Mesothelial cell of epicardium (in vitro differentiated cells): ENCODE measurements at regions not wholly inside any gene's neighbourhood (a gene's known extent, or its start where the extent isn't known, plus 50 kb on each side); places are given as distances from the start of the nearest gene placed in this dataset.

Experiments
- DNase-seq, 2 experiments: peaks; one replicate each; pipeline ENCODE4 v3.0.0; 2021; ENCODE audit warnings: low spot score in 2 of 2; ENCODE audit not compliant: unreplicated experiment in 2 of 2
- H3K27ac Mint-ChIP-seq: 2 replicates; pipeline ENCODE4 v1.8.0; 2021; ENCODE audit warnings: mixed read lengths
- H3K27me3 Mint-ChIP-seq: 2 replicates; pipeline ENCODE4 v1.8.0; 2021; ENCODE audit warnings: low read depth, mixed read lengths
- H3K36me3 Mint-ChIP-seq: 2 replicates; pipeline ENCODE4 v1.8.0; 2021; ENCODE audit warnings: mixed read lengths
- H3K4me1 Mint-ChIP-seq: 2 replicates; pipeline ENCODE4 v1.8.0; 2021; ENCODE audit warnings: mixed read lengths
- H3K4me3 Mint-ChIP-seq: 2 replicates; pipeline ENCODE4 v1.8.0; 2021; ENCODE audit warnings: mild to moderate bottlenecking, moderate library complexity, mixed read lengths
- H3K9me3 Mint-ChIP-seq: 2 replicates; pipeline ENCODE4 v1.8.0; 2021; ENCODE audit warnings: mixed read lengths
- CTCF ChIP-seq: fragments of 200-600 bp; sonication (generic); IDR thresholded peaks from one replicate; pipeline ENCODE4 v1.5.0; 2021; ENCODE audit warnings: antibody characterized with exemption; ENCODE audit not compliant: unreplicated experiment

- H3K27ac Mint-ChIP-seq: no peak overlapping the region
- DNase-seq: no peak
- peaks cover 4% of the 10 kb centered on the region for H3K9me3 Mint-ChIP-seq
- peaks cover 13% of the 10 kb centered on the region for H3K4me1 Mint-ChIP-seq
- H3K27me3 Mint-ChIP-seq: no peaks in the 10 kb centered on the region
- no peak overlapping the region for H3K4me3 Mint-ChIP-seq
- TF ChIP-seq CTCF: no peak
- no peaks in the 10 kb centered on the region for H3K36me3 Mint-ChIP-seq
Measured at GRCh38 chr1:193707271-193708021, 521.0 kb upstream of the B3GALT2 start.

- no peak for TF ChIP-seq CTCF
- H3K4me1 Mint-ChIP-seq: peaks cover 16% of the 10 kb centered on the region
- no peaks in the 10 kb centered on the region for H3K27me3 Mint-ChIP-seq
- no peaks in the 10 kb centered on the region for H3K36me3 Mint-ChIP-seq
- no peak overlapping the region for H3K27ac Mint-ChIP-seq
- H3K4me3 Mint-ChIP-seq: no peak overlapping the region
- no peak for DNase-seq
- peaks cover 4% of the 10 kb centered on the region for H3K9me3 Mint-ChIP-seq
Measured at GRCh38 chr1:193706766-193707165, 520.4 kb upstream of the B3GALT2 start.

GRCh38 chr1:193705554-193705981 is 519.2 kb upstream of the B3GALT2 start:
- Mint-ChIP-seq H3K36me3 (no peaks in the 10 kb centered on the region), H3K4me1 (peaks cover 26% of the 10 kb centered on the region), H3K27ac (no peak overlapping the region), H3K4me3 (no peak overlapping the region), H3K9me3 (peaks cover 4% of the 10 kb centered on the region), H3K27me3 (no peaks in the 10 kb centered on the region)
- DNase-seq: no peak
- TF ChIP-seq CTCF: no peak

GRCh38 chr1:193703655-193704054 is 517.2 kb upstream of the B3GALT2 start:
- Mint-ChIP-seq H3K36me3 (no peaks in the 10 kb centered on the region), H3K4me3 (no peak overlapping the region), H3K9me3 (peaks cover 4% of the 10 kb centered on the region), H3K27ac (peak overlapping the region; percentile 50), H3K27me3 (no peaks in the 10 kb centered on the region), H3K4me1 (peaks cover 31% of the 10 kb centered on the region)
- no peak for DNase-seq
- no peak for TF ChIP-seq CTCF

- no peak overlapping the region for H3K27ac Mint-ChIP-seq
- peaks cover 36% of the 10 kb centered on the region for H3K4me1 Mint-ChIP-seq
- TF ChIP-seq CTCF: no peak
- H3K4me3 Mint-ChIP-seq: no peak overlapping the region
- DNase-seq: no peak
- H3K27me3 Mint-ChIP-seq: no peaks in the 10 kb centered on the region
- H3K9me3 Mint-ChIP-seq: peaks cover 4% of the 10 kb centered on the region
- H3K36me3 Mint-ChIP-seq: no peaks in the 10 kb centered on the region
Measured at GRCh38 chr1:193703121-193703520, 516.7 kb upstream of the B3GALT2 start.
